HG02571 (cell line): ENCODE measurements at regions not wholly inside any gene's neighbourhood (a gene's known extent, or its start where the extent isn't known, plus 50 kb on each side); places are given as distances from the start of the nearest gene placed in this dataset.
"Not testable (repeated sequence)": the region's sequence is repeated elsewhere in the genome, so short reads cannot be mapped to it uniquely, and the experiment has no call there.

Experiments used
- ATAC-seq: cut with Tn5 transposase; IDR thresholded peaks from one replicate; pipeline ENCODE4 v1.9.1; 2021; ENCODE audit warnings: mild to moderate bottlenecking, moderate library complexity; ENCODE audit not compliant: unreplicated experiment

GRCh38 chr7:145805496-145805895 is 311.1 kb upstream of the CNTNAP2 start:
- ATAC-seq: not testable (repeated sequence)

GRCh38 chr7:145797507-145797906 is 319.1 kb upstream of the CNTNAP2 start:
- ATAC-seq: no peak

- no peak for ATAC-seq
These were observed 321.5 kb upstream of the CNTNAP2 start for GRCh38 chr7:145795132-145795531.

GRCh38 chr7:145784809-145785780 is 331.5 kb upstream of the CNTNAP2 start:
- no peak for ATAC-seq

- not testable (repeated sequence) for ATAC-seq
These were observed 335.2 kb upstream of the CNTNAP2 start for GRCh38 chr7:145781388-145781787.

GRCh38 chr7:145779140-145779539 is 337.5 kb upstream of the CNTNAP2 start:
- ATAC-seq: no peak

- no peak for ATAC-seq
These were observed 341.8 kb upstream of the CNTNAP2 start for GRCh38 chr7:145774777-145775176.

- no peak for ATAC-seq
These were observed 363.6 kb upstream of the CNTNAP2 start for GRCh38 chr7:145753004-145753403.

GRCh38 chr7:145737617-145738016 is 379.0 kb upstream of the CNTNAP2 start:
- ATAC-seq: no peak

GRCh38 chr7:145735061-145735460 is 381.5 kb upstream of the CNTNAP2 start:
- no peak for ATAC-seq

GRCh38 chr7:145732521-145732920 is 384.1 kb upstream of the CNTNAP2 start:
- ATAC-seq: no peak

GRCh38 chr7:145729691-145730090 is 386.9 kb upstream of the CNTNAP2 start:
- ATAC-seq: no peak

GRCh38 chr7:145718129-145718528 is 398.5 kb upstream of the CNTNAP2 start:
- no peak for ATAC-seq

- no peak for ATAC-seq
These were observed 416.1 kb upstream of the CNTNAP2 start for GRCh38 chr7:145700488-145700887.

- ATAC-seq: no peak
These were observed 417.9 kb upstream of the CNTNAP2 start for GRCh38 chr7:145698526-145699262.

- not testable (repeated sequence) for ATAC-seq
These were observed 419.0 kb upstream of the CNTNAP2 start for GRCh38 chr7:145697412-145698107.

- ATAC-seq: no peak
These were observed 420.5 kb upstream of the CNTNAP2 start for GRCh38 chr7:145696071-145696470.

- no peak for ATAC-seq
These were observed 424.2 kb upstream of the CNTNAP2 start for GRCh38 chr7:145692237-145692950.

GRCh38 chr7:145691377-145691914 is 425.2 kb upstream of the CNTNAP2 start:
- no peak for ATAC-seq

GRCh38 chr7:145681646-145682045 is 435.0 kb upstream of the CNTNAP2 start:
- no peak for ATAC-seq
